Kidney (tissue), 13 donors: ENCODE measurements at regions not wholly inside any gene's neighbourhood (a gene's known extent, or its start where the extent isn't known, plus 50 kb on each side); places are given as distances from the start of the nearest gene placed in this dataset.

Experiments used
- DNase-seq, 5 donors: peaks; one replicate each; pipeline ENCODE4 v3.0.0-alpha.2; 2013 to 2020
- FAIRE-seq: peaks from 2 replicates; lab custom pipeline; 2012; peaks lifted over from hg19 to GRCh38; lab: Jason Lieb, UNC
- H3K27ac ChIP-seq, 2 donors: one replicate each; pipeline ENCODE4 v1.7.0; 2013; ENCODE audit warnings: low read depth in 2 of 2, low read length in 2 of 2, inconsistent platforms in 1 of 2
- H3K27me3 ChIP-seq: one replicate; pipeline ENCODE4 v1.7.1; 2013; ENCODE audit warnings: low read length, inconsistent platforms; ENCODE audit not compliant: control insufficient read depth, insufficient read depth
- H3K36me3 ChIP-seq, 3 donors: one replicate each; pipeline versions ENCODE4 v1.7.0 to v1.7.1; 2013; ENCODE audit warnings: low read length in 3 of 3, control low read depth in 1 of 3, inconsistent platforms in 1 of 3; ENCODE audit not compliant: insufficient read depth in 3 of 3, control insufficient read depth in 2 of 3
- H3K4me1 ChIP-seq, 3 donors: one replicate each; pipeline versions ENCODE4 v1.7.0 to v1.7.1; 2013; ENCODE audit warnings: low read length in 3 of 3, inconsistent platforms in 1 of 3, low read depth in 1 of 3; ENCODE audit not compliant: control insufficient read depth in 2 of 3, insufficient read depth in 2 of 3
- H3K4me3 ChIP-seq, 3 donors: one replicate each; pipeline versions ENCODE4 v1.7.0 to v1.8.1; 2013; ENCODE audit warnings: low read length in 3 of 3, control low read depth in 1 of 3, inconsistent platforms in 1 of 3
- H3K9ac ChIP-seq, 3 donors: one replicate each; pipeline versions ENCODE4 v1.7.0 to v1.7.1; 2013; ENCODE audit warnings: low read length in 3 of 3, control low read depth in 1 of 3, inconsistent platforms in 1 of 3
- H3K9me3 ChIP-seq, 3 donors: one replicate each; pipeline versions ENCODE4 v1.7.0 to v1.7.1; 2013; ENCODE audit warnings: low read length in 3 of 3, control low read depth in 1 of 3, inconsistent platforms in 1 of 3; ENCODE audit not compliant: control insufficient read depth in 2 of 3, insufficient read depth in 1 of 3
- intact Hi-C: fragments of 100-400 bp; cut with DNase I; formaldehyde crosslinking; loops from one replicate; pipeline ENCODE4 v1.11.1; 2022
- TF ChIP-seq, protein P1 (sequence below): IDR thresholded peaks from 3 replicates; pipeline ENCODE4 v1.5.1; 2012; ENCODE audit warnings: mild to moderate bottlenecking, moderate library complexity, borderline replicate concordance; ENCODE audit not compliant: insufficient read depth; ENCODE audit errors: extremely low read depth
- donor health status: control.
- donor health status: control.
- donor health status: control.
- donor health status: control.
- donor health status: control.
- donor health status: DM: yes; HTN: yes; CAD: no.
- donor health status: Normal renal cell carcinoma (clear cell type).

- Histone ChIP-seq H3K27me3 (no peaks in the 10 kb centered on the region), H3K9me3 (no peaks in the 10 kb centered on the region), H3K27ac (no peak overlapping the region), H3K36me3 (no peaks in the 10 kb centered on the region), H3K4me3 (no peak overlapping the region), H3K4me1 (peaks cover 0 to 3% (median 0%) of the 10 kb centered on the region in 3 donors), H3K9ac (no peak overlapping the region)
- no peak for DNase-seq
- TF ChIP-seq, protein P1, sequence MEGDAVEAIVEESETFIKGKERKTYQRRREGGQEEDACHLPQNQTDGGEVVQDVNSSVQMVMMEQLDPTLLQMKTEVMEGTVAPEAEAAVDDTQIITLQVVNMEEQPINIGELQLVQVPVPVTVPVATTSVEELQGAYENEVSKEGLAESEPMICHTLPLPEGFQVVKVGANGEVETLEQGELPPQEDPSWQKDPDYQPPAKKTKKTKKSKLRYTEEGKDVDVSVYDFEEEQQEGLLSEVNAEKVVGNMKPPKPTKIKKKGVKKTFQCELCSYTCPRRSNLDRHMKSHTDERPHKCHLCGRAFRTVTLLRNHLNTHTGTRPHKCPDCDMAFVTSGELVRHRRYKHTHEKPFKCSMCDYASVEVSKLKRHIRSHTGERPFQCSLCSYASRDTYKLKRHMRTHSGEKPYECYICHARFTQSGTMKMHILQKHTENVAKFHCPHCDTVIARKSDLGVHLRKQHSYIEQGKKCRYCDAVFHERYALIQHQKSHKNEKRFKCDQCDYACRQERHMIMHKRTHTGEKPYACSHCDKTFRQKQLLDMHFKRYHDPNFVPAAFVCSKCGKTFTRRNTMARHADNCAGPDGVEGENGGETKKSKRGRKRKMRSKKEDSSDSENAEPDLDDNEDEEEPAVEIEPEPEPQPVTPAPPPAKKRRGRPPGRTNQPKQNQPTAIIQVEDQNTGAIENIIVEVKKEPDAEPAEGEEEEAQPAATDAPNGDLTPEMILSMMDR: no peak
- intact Hi-C loops: no loop called here
- no peak for FAIRE-seq
Observed at GRCh38 chr10:44763331-44763730, 147.8 kb upstream of the TMEM72 start.

GRCh38 chr10:44765299-44765698 lies 145.8 kb upstream of the TMEM72 start:
- Histone ChIP-seq H3K4me3 (no peak overlapping the region), H3K4me1 (peaks cover 0 to 8% (median 2%) of the 10 kb centered on the region in 3 donors), H3K9me3 (no peaks in the 10 kb centered on the region), H3K27me3 (no peaks in the 10 kb centered on the region), H3K27ac (no peak overlapping the region), H3K9ac (no peak overlapping the region), H3K36me3 (no peaks in the 10 kb centered on the region)
- TF ChIP-seq, protein P1: peak; percentile 0
- no peak for FAIRE-seq
- DNase-seq: no peak
- intact Hi-C loops: no loop called here

- Histone ChIP-seq H3K9me3 (no peaks in the 10 kb centered on the region), H3K36me3 (no peaks in the 10 kb centered on the region), H3K27me3 (no peaks in the 10 kb centered on the region), H3K27ac (no peak overlapping the region), H3K9ac (no peak overlapping the region), H3K4me1 (peaks cover 0 to 8% (median 2%) of the 10 kb centered on the region in 3 donors), H3K4me3 (no peak overlapping the region)
- TF ChIP-seq, protein P1: no peak
- intact Hi-C loops: no loop called here
- peak in 2 of 5 donors; percentile 24 to 43 for DNase-seq
- FAIRE-seq: no peak
Observed at GRCh38 chr10:44766631-44767030, 144.5 kb upstream of the TMEM72 start.

GRCh38 chr10:44769450-44769849 lies 141.7 kb upstream of the TMEM72 start:
- H3K4me3 ChIP-seq: no peak overlapping the region
- TF ChIP-seq, protein P1: no peak
- no peaks in the 10 kb centered on the region for H3K9me3 ChIP-seq
- H3K9ac ChIP-seq: no peak overlapping the region
- no peaks in the 10 kb centered on the region for H3K36me3 ChIP-seq
- intact Hi-C loops: no loop called here
- H3K27me3 ChIP-seq: no peaks in the 10 kb centered on the region
- FAIRE-seq (no peak), DNase-seq (no peak)
- no peak overlapping the region for H3K27ac ChIP-seq
- peaks cover 0 to 6% (median 2%) of the 10 kb centered on the region in 3 donors for H3K4me1 ChIP-seq
